Fibroblast of mammary gland (primary cell): ENCODE measurements at regions not wholly inside any gene's neighbourhood (a gene's known extent, or its start where the extent isn't known, plus 50 kb on each side); places are given as distances from the start of the nearest gene placed in this dataset.
"Not testable (repeated sequence)": the region's sequence is repeated elsewhere in the genome, so short reads cannot be mapped to it uniquely, and the experiment has no call there.

Source experiments
- DNase-seq: peaks from one replicate; pipeline ENCODE4 v3.0.0-alpha.2; 2010; ENCODE audit warnings: low read depth
- H3K4me3 ChIP-seq: 2 replicates; pipeline ENCODE4 v1.5.1; 2011; ENCODE audit warnings: low read depth, mild to moderate bottlenecking, low read length, moderate library complexity; ENCODE audit not compliant: control insufficient read depth
- TF ChIP-seq, protein P1 (sequence below): conservative IDR thresholded peaks from 2 replicates; pipeline ENCODE4 v1.5.1; 2011; ENCODE audit warnings: low read depth, low read length, inconsistent platforms; ENCODE audit not compliant: control insufficient read depth, insufficient read depth

DNA sequence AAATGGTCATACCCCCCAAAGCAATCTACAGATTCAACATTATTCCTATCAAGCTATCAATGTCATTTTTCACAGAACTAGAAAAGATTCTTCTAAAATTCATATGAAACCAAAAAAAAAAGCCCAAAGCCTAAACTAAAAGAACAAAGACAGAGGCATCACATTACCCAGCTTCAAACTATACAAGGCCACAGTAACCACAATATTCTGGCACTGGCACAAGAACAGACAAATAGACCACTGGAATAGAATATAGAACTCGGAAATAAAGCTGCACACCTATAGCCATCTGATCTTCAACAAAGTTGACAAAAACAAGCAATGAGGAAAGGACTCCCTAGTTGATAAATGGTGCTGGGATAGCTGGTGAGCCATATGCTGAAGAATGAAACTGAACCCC, 89.2 kb upstream of the PCED1B start:
- TF ChIP-seq, protein P1, sequence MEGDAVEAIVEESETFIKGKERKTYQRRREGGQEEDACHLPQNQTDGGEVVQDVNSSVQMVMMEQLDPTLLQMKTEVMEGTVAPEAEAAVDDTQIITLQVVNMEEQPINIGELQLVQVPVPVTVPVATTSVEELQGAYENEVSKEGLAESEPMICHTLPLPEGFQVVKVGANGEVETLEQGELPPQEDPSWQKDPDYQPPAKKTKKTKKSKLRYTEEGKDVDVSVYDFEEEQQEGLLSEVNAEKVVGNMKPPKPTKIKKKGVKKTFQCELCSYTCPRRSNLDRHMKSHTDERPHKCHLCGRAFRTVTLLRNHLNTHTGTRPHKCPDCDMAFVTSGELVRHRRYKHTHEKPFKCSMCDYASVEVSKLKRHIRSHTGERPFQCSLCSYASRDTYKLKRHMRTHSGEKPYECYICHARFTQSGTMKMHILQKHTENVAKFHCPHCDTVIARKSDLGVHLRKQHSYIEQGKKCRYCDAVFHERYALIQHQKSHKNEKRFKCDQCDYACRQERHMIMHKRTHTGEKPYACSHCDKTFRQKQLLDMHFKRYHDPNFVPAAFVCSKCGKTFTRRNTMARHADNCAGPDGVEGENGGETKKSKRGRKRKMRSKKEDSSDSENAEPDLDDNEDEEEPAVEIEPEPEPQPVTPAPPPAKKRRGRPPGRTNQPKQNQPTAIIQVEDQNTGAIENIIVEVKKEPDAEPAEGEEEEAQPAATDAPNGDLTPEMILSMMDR: no peak
- H3K4me3 ChIP-seq: no peak overlapping the region
- no peak for DNase-seq

DNA sequence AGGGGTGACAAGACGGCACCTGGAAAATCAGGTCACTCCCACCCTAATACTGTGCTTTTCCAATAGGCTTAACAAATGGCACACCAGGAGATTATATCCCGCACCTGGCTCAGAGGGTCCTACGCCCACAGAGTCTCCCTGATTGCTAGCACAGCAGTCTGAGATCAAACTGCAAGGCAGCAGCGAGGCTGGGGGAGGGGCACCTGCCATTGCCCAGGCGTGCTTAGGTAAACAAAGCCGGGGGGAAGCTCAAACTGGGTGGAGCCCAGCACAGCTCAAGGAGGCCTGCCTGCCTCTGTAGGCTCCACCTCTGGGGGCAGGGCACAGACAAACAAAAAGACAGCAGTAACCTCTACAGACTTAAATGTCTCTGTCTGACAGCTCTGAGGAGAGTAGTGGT, 87.4 kb upstream of the PCED1B start:
- DNase-seq, H3K4me3 ChIP-seq: not testable (repeated sequence)

DNA sequence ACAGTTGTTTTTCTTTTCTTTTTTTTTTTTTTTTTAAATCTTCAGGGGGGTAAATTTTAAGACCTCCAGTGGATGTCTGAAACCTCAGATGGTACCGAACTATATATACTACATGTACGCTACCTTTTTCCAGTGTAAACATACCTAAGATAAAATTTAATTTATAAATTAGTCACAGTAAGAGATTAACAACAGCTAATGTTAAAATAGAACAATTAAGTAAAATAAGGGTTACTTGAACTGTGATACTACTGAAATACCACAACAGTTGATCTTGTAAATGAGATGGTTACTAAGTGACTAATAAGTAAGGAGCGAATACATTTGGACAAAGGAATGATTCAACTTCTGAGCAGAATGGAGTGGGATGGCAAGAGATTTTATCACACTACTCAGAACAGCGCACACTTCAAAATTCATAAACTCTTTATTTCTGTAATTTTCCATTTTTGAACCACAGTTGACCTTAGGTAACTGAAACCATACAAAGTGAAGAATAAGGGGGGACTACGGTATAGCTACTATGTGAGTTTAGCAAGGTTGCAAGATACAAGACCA, 80.5 kb upstream of the PCED1B start:
- TF ChIP-seq, protein P1: no peak
- H3K4me3 ChIP-seq: no peak overlapping the region
- DNase-seq: peak; percentile 61

DNA sequence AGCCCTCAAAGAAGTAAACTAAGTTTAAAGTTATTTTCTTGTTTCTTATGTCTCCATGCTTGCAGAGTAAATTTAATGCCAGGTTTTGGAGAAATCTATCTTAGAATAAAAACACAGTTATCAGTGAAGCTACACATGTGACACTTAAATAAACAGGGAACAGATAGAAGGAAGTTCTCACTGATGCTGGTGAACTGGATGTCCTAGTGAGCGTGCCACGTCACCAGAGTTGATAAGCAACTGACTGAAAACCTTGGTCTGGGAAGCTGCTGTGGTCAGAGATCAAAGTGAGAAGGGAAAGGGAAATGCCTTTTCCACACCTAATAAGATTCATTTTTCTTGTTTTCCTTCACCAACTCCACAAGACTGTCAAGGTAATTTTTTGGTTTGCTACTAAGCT, 74.8 kb upstream of the PCED1B start:
- no peak for DNase-seq
- TF ChIP-seq, protein P1: no peak
- H3K4me3 ChIP-seq: no peak overlapping the region

DNA sequence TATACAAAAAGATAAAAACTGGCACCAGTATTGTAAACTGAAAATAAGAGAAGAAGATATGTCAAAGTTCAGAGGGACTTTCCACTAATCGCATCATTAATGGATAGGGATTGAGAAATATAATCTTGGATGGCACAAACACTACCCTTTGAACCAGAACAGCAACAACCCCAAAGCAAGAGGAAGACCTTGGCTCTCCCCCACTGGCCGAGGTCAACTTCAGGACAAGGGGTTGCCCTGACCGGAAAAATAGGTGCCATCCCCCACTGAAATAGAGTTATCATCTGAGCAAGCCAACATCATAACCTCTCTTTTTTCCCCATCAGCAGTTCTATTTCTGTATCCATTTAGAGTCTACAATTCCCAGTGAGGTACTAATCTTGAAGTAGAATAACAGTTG, 72.4 kb upstream of the PCED1B start:
- no peak overlapping the region for H3K4me3 ChIP-seq
- DNase-seq: no peak
- TF ChIP-seq, protein P1: no peak

DNA sequence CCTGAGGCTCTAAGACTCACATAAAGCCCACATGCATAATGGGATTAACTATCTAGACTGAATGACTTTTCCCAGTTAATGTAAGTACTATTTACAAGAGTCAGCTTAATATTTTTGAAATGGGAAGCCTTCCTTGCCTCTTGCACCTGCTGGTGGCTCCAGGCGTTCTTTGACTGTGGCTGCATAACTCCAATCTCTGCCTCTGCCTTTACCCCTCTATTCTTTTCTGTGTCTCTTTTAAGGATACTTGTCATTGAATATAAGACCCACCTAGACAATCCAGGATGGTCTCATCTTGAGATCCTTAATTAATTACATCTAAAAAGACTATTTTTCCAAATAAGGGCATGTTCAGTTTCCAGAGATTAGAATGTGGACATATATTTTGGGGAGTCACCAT, 66.9 kb upstream of the PCED1B start:
- TF ChIP-seq, protein P1: no peak
- no peak for DNase-seq

DNA sequence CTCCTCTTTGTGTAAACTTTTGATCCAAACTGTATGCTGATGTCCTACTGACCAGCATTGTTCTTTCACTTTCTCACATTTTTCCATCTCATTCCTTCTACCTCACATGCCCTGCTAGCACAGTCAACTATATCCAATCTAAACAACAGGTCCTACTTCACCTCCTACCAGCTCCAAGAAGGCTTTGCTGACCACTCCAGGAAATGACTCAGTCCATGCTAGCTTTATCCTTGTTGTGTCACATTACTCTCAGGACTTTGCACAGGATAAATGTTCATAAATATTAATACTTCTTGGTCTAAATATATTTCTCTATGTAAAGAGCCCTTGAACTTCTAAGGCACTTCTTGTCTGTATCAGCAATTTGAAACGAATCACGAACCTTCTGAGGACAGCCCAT, 64.9 kb upstream of the PCED1B start:
- peak; percentile 78 for DNase-seq
- TF ChIP-seq, protein P1: no peak
- H3K4me3 ChIP-seq: no peak overlapping the region

More for the DNA sequence above, 66.9 kb upstream of the PCED1B start:
- H3K4me3 ChIP-seq: no peak overlapping the region
